ENCODE measurements at regions not wholly inside any gene's neighbourhood (a gene's known extent, or its start where the extent isn't known, plus 50 kb on each side); places are given as distances from the start of the nearest gene placed in this dataset.

DNA sequence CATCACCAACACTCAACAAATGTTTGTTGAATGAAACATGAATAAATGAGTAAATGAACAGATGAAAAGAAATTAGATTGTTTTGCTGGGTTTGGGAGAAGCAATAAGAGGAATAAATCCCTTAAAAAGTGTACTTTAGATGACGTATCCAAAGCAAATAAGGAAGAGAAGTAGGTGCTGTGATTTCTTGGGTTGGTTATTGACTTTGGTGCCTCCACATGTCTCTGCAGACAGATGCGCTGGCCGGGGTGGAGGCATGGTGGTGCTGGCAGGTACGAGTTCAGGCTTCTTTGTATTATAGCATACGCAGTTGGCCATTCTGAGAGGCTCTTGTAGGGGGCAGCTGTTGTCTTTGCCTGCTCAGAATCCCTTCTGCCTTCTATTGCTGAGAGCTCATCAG lies 178.9 kb downstream of the POLR2M start:
- POLR2A ChIA-PET: no interaction called here
- Histone ChIP-seq H3K9me3 (ENCODE audit: control insufficient read depth, insufficient read depth, low read depth, low read length) (no peaks in the 10 kb centered on the region), H3K36me3 (ENCODE audit: control insufficient read depth in 2 of 2, insufficient read depth in 1 of 2, low read length in 2 of 2) (no peaks in the 10 kb centered on the region), H3K4me1 (ENCODE audit: control insufficient read depth, insufficient read depth, low read length) (no peaks in the 10 kb centered on the region), H3K4me3 (ENCODE audit: low read depth, low read length) (no peak overlapping the region), H3K27ac (ENCODE audit: extremely low read depth, low read depth, low read length) (no peak overlapping the region)
- TF ChIP-seq, protein P1, sequence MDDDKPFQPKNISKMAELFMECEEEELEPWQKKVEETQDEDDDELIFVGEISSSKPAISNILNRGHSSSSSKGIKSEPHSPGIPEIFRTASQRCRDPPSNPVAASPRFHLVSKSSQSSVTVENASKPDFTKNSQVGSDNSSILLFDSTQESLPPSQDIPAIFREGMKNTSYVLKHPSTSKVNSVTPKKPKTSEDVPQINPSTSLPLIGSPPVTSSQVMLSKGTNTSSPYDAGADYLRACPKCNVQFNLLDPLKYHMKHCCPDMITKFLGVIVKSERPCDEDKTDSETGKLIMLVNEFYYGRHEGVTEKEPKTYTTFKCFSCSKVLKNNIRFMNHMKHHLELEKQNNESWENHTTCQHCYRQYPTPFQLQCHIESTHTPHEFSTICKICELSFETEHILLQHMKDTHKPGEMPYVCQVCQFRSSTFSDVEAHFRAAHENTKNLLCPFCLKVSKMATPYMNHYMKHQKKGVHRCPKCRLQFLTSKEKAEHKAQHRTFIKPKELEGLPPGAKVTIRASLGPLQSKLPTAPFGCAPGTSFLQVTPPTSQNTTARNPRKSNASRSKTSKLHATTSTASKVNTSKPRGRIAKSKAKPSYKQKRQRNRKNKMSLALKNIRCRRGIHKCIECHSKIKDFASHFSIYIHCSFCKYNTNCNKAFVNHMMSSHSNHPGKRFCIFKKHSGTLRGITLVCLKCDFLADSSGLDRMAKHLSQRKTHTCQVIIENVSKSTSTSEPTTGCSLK (tag by site-specific recombination; IDR thresholded peaks at IDR 0.05): no peak
- TF ChIP-seq ZNF19 (tag by site-specific recombination; IDR thresholded peaks at IDR 0.05; ENCODE audit: low read depth): no peak
- TF ChIP-seq KLF8 (tag by site-specific recombination; IDR thresholded peaks at IDR 0.05): no peak
- TF ChIP-seq ZNF596 (tag by site-specific recombination; IDR thresholded peaks at IDR 0.05): no peak
- TF ChIP-seq, protein P2, sequence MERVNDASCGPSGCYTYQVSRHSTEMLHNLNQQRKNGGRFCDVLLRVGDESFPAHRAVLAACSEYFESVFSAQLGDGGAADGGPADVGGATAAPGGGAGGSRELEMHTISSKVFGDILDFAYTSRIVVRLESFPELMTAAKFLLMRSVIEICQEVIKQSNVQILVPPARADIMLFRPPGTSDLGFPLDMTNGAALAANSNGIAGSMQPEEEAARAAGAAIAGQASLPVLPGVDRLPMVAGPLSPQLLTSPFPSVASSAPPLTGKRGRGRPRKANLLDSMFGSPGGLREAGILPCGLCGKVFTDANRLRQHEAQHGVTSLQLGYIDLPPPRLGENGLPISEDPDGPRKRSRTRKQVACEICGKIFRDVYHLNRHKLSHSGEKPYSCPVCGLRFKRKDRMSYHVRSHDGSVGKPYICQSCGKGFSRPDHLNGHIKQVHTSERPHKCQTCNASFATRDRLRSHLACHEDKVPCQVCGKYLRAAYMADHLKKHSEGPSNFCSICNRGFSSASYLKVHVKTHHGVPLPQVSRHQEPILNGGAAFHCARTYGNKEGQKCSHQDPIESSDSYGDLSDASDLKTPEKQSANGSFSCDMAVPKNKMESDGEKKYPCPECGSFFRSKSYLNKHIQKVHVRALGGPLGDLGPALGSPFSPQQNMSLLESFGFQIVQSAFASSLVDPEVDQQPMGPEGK (tag by site-specific recombination; IDR thresholded peaks at IDR 0.05): no peak
- TF ChIP-seq ZNF175 (tag by site-specific recombination; IDR thresholded peaks at IDR 0.05): no peak
- TF ChIP-seq, protein P3, sequence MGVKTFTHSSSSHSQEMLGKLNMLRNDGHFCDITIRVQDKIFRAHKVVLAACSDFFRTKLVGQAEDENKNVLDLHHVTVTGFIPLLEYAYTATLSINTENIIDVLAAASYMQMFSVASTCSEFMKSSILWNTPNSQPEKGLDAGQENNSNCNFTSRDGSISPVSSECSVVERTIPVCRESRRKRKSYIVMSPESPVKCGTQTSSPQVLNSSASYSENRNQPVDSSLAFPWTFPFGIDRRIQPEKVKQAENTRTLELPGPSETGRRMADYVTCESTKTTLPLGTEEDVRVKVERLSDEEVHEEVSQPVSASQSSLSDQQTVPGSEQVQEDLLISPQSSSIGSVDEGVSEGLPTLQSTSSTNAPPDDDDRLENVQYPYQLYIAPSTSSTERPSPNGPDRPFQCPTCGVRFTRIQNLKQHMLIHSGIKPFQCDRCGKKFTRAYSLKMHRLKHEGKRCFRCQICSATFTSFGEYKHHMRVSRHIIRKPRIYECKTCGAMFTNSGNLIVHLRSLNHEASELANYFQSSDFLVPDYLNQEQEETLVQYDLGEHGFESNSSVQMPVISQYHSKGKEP (tag by site-specific recombination; IDR thresholded peaks at IDR 0.05): no peak
- TF ChIP-seq ZBTB48 (tag by site-specific recombination; IDR thresholded peaks at IDR 0.05): no peak
- CTCF ChIA-PET: no interaction called here

DNA sequence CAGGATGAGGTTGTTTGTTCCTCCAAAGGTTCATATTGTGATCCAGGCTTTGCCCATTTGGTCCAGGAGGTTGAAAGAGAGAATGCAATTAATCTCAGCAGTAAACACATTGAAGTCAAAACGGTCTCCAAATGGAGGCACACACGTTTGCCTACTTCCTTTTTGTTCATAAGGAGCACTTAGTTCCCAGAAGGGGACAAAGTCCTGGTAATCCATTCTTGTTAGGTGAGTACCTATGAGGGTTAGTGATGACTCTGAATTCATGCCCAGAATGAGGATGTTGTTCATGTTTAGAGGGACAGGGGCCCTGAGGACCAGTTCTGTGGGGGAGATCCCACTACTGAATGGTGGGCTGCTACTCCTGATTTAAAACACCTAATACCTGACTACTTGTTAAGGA lies 177.7 kb downstream of the ALDH1A2 start:
- ChIA-PET CTCF (no interaction called here), POLR2A (no interaction called here)
- TF ChIP-seq, protein P4, sequence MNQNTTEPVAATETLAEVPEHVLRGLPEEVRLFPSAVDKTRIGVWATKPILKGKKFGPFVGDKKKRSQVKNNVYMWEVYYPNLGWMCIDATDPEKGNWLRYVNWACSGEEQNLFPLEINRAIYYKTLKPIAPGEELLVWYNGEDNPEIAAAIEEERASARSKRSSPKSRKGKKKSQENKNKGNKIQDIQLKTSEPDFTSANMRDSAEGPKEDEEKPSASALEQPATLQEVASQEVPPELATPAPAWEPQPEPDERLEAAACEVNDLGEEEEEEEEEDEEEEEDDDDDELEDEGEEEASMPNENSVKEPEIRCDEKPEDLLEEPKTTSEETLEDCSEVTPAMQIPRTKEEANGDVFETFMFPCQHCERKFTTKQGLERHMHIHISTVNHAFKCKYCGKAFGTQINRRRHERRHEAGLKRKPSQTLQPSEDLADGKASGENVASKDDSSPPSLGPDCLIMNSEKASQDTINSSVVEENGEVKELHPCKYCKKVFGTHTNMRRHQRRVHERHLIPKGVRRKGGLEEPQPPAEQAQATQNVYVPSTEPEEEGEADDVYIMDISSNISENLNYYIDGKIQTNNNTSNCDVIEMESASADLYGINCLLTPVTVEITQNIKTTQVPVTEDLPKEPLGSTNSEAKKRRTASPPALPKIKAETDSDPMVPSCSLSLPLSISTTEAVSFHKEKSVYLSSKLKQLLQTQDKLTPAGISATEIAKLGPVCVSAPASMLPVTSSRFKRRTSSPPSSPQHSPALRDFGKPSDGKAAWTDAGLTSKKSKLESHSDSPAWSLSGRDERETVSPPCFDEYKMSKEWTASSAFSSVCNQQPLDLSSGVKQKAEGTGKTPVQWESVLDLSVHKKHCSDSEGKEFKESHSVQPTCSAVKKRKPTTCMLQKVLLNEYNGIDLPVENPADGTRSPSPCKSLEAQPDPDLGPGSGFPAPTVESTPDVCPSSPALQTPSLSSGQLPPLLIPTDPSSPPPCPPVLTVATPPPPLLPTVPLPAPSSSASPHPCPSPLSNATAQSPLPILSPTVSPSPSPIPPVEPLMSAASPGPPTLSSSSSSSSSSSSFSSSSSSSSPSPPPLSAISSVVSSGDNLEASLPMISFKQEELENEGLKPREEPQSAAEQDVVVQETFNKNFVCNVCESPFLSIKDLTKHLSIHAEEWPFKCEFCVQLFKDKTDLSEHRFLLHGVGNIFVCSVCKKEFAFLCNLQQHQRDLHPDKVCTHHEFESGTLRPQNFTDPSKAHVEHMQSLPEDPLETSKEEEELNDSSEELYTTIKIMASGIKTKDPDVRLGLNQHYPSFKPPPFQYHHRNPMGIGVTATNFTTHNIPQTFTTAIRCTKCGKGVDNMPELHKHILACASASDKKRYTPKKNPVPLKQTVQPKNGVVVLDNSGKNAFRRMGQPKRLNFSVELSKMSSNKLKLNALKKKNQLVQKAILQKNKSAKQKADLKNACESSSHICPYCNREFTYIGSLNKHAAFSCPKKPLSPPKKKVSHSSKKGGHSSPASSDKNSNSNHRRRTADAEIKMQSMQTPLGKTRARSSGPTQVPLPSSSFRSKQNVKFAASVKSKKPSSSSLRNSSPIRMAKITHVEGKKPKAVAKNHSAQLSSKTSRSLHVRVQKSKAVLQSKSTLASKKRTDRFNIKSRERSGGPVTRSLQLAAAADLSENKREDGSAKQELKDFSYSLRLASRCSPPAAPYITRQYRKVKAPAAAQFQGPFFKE (tag by site-specific recombination; IDR thresholded peaks at IDR 0.05; ENCODE audit: borderline replicate concordance): no peak
- TF ChIP-seq, protein P5, sequence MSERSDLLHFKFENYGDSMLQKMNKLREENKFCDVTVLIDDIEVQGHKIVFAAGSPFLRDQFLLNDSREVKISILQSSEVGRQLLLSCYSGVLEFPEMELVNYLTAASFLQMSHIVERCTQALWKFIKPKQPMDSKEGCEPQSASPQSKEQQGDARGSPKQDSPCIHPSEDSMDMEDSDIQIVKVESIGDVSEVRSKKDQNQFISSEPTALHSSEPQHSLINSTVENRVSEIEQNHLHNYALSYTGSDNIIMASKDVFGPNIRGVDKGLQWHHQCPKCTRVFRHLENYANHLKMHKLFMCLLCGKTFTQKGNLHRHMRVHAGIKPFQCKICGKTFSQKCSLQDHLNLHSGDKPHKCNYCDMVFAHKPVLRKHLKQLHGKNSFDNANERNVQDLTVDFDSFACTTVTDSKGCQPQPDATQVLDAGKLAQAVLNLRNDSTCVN (tag by site-specific recombination; optimal IDR thresholded peaks at IDR 0.05): no peak
- TF ChIP-seq, protein P6, sequence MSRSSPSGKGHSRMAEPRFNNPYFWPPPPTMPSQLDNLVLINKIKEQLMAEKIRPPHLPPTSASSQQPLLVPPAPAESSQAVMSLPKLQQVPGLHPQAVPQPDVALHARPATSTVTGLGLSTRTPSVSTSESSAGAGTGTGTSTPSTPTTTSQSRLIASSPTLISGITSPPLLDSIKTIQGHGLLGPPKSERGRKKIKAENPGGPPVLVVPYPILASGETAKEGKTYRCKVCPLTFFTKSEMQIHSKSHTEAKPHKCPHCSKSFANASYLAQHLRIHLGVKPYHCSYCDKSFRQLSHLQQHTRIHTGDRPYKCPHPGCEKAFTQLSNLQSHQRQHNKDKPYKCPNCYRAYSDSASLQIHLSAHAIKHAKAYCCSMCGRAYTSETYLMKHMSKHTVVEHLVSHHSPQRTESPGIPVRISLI (tag by site-specific recombination; IDR thresholded peaks at IDR 0.05): no peak
- TF ChIP-seq ZNF544 (tag by site-specific recombination; IDR thresholded peaks at IDR 0.05): no peak
- TF ChIP-seq, protein P7, sequence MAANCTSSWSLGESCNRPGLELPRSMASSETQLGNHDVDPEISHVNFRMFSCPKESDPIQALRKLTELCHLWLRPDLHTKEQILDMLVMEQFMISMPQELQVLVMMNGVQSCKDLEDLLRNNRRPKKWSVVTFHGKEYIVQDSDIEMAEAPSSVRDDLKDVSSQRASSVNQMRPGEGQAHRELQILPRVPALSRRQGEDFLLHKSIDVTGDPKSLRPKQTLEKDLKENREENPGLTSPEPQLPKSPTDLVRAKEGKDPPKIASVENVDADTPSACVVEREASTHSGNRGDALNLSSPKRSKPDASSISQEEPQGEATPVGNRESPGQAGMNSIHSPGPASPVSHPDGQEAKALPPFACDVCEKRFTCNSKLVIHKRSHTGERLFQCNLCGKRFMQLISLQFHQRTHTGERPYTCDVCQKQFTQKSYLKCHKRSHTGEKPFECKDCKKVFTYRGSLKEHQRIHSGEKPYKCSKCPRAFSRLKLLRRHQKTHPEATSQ (tag by site-specific recombination; IDR thresholded peaks at IDR 0.05): no peak

More for the DNA sequence above, 177.7 kb downstream of the ALDH1A2 start:
- Histone ChIP-seq H3K36me3 (ENCODE audit: control insufficient read depth in 2 of 2, insufficient read depth in 1 of 2, low read length in 2 of 2) (no peaks in the 10 kb centered on the region), H3K27ac (ENCODE audit: extremely low read depth, low read depth, low read length) (no peak overlapping the region), H3K4me3 (ENCODE audit: low read depth, low read length) (no peak overlapping the region), H3K4me1 (ENCODE audit: control insufficient read depth, insufficient read depth, low read length) (no peaks in the 10 kb centered on the region), H3K9me3 (ENCODE audit: control insufficient read depth, insufficient read depth, low read depth, low read length) (no peaks in the 10 kb centered on the region)

All from HEK293 (cell line).